ENCODE measurements at regions not wholly inside any gene's neighbourhood (a gene's known extent, or its start where the extent isn't known, plus 50 kb on each side); places are given as distances from the start of the nearest gene placed in this dataset.

- H3K9me3 ChIP-seq, result no peaks in the 10 kb centered on the region
- H3K27ac ChIP-seq, result no peak overlapping the region
- H3K27me3 ChIP-seq, result peaks cover 0 to 33% of the 10 kb centered on the region in 2 donors
- no peak for TF ChIP-seq CTCF (IDR thresholded peaks at IDR 0.05)
- H3K4me3 ChIP-seq, result no peak overlapping the region
- intact Hi-C loops (cut with DNase I; ENCODE audit: low total_unique reads), result no loop called here
- H3K4me1 ChIP-seq, result no peaks in the 10 kb centered on the region
- DNase-seq, result no peak
- H3K36me3 ChIP-seq, result no peaks in the 10 kb centered on the region
These were observed 105.2 kb upstream of the KLHL25 start for GRCh38 chr15:85899927-85900326.

DNA sequence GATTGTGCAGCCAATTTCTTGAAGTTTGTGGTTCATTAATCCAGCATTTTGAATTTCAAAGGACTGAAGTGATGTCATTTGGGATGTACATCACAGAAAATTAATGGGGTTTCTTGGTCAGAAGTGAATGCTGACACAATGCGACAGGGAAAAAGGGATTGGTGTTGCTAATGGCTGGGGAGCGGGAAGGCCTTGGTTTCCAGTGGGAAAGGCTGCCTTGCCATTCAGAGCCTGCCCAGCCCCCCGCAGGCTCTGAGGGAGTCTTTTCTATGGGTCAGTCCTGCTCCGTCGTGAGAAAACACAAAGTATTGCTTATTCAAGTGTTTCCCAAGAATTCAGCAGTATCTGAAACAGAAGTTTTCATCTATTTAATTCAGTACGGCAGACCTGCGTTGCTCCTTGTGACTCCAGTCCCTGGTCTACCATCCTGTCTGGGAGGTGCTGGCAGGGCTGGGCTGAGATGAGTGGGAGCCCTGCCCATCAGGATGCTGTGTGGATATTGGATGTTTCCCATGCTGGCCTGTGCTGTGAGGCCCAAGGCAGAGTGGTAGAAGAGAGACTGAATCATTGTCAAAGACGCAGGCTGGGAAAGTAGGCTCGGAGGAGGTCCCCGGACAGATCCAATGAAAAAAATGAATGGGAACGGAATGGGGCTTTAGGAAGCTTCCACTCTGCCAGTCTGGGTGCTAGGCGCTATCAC is 111.2 kb upstream of the KLHL25 start:
- H3K9me3 ChIP-seq, result no peaks in the 10 kb centered on the region
- H3K4me3 ChIP-seq, result no peak overlapping the region
- H3K4me1 ChIP-seq, result no peaks in the 10 kb centered on the region
- H3K27ac ChIP-seq, result no peak overlapping the region
- no peak for TF ChIP-seq CTCF (IDR thresholded peaks at IDR 0.05)
- H3K36me3 ChIP-seq, result no peaks in the 10 kb centered on the region
- no peak for DNase-seq
- H3K27me3 ChIP-seq, result peaks cover 0 to 13% of the 10 kb centered on the region in 2 donors
- intact Hi-C loops (cut with DNase I; ENCODE audit: low total_unique reads), result no loop called here

DNA sequence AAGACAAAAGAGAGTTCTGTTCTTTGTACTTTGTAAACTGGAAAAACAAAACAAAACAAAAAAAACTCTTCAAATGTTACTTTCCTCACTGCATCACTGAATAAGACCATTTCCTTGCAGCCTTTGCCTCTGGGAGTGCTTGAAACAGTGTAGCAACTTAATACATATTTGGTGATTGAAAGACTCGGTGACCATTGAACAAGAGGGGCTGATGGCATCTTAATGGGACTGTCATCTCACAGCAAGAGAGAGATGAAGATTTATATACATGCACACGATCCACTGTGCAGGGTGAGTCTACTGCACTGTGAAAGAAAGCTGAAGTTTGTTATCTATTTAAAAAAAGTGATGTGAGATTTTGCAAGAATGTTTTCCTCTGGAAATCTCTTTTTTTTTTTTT is 111.9 kb upstream of the KLHL25 start:
- Histone ChIP-seq H3K4me1 (no peaks in the 10 kb centered on the region), H3K36me3 (no peaks in the 10 kb centered on the region), H3K27ac (no peak overlapping the region), H3K4me3 (no peak overlapping the region), H3K27me3 (peaks cover 0 to 11% of the 10 kb centered on the region in 2 donors), H3K9me3 (no peaks in the 10 kb centered on the region)
- intact Hi-C loops (cut with DNase I; ENCODE audit: low total_unique reads), result no loop called here
- no peak for DNase-seq
- TF ChIP-seq CTCF (IDR thresholded peaks at IDR 0.05), result no peak

- H3K27me3 ChIP-seq, result peaks cover 0 to 9% of the 10 kb centered on the region in 2 donors
- intact Hi-C loops (cut with DNase I; ENCODE audit: low total_unique reads), result no loop called here
- H3K27ac ChIP-seq, result no peak overlapping the region
These were observed 116.1 kb upstream of the KLHL25 start for GRCh38 chr15:85910834-85911233.

GRCh38 chr15:85913461-85913860 is 118.7 kb upstream of the KLHL25 start:
- H3K4me1 ChIP-seq, result no peaks in the 10 kb centered on the region
- H3K9me3 ChIP-seq, result no peaks in the 10 kb centered on the region
- H3K4me3 ChIP-seq, result no peak overlapping the region
- H3K27ac ChIP-seq, result no peak overlapping the region
- no peak for TF ChIP-seq CTCF (IDR thresholded peaks at IDR 0.05)
- peaks cover 0 to 3% of the 10 kb centered on the region in 2 donors for H3K27me3 ChIP-seq
- intact Hi-C loops (cut with DNase I; ENCODE audit: low total_unique reads), result no loop called here
- no peaks in the 10 kb centered on the region for H3K36me3 ChIP-seq
- no peak for DNase-seq

More at GRCh38 chr15:85910834-85911233, 116.1 kb upstream of the KLHL25 start:
- H3K9me3 ChIP-seq, result no peaks in the 10 kb centered on the region
- H3K4me1 ChIP-seq, result no peaks in the 10 kb centered on the region
- no peak overlapping the region for H3K4me3 ChIP-seq
- no peaks in the 10 kb centered on the region for H3K36me3 ChIP-seq
- TF ChIP-seq CTCF (IDR thresholded peaks at IDR 0.05), result no peak
- DNase-seq, result no peak
